Stimulated activated CD8-positive, alpha-beta memory T cell treated with anti-CD3 and anti-CD28 coated beads, Interleukin-7, amount 100 ng/mL, for 4 hours (primary cell): ENCODE measurements at regions not wholly inside any gene's neighbourhood (a gene's known extent, or its start where the extent isn't known, plus 50 kb on each side); places are given as distances from the start of the nearest gene placed in this dataset.
"Not testable (repeated sequence)": the region's sequence is repeated elsewhere in the genome, so short reads cannot be mapped to it uniquely, and the experiment has no call there.

Experiments
- DNase-seq, 2 donors: peaks; one replicate each; pipeline ENCODE4 v3.0.0-alpha.2; 2020; ENCODE audit warnings: low read depth in 2 of 2

DNA sequence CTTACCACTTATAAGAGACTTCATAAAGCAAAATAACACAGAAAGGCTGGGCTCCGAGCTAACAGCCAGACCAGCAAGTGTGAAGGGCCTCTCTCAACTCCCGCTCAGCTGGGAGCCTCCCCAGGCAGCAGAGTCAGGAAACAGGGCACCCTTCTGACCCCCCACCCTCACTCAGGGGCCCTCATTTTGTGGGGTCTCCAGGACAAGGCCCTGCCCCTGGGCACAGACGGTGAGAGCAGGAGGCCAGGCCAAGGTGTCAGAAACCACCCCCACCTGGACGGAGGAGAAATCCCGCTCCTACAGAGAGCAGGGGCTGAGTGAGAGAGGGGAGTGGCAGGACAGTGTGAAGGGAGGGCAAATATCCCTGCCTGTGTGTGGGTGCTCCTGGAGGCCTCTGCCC, 135.8 kb upstream of the FOXD4L5 start:
- DNase-seq = no peak

DNA sequence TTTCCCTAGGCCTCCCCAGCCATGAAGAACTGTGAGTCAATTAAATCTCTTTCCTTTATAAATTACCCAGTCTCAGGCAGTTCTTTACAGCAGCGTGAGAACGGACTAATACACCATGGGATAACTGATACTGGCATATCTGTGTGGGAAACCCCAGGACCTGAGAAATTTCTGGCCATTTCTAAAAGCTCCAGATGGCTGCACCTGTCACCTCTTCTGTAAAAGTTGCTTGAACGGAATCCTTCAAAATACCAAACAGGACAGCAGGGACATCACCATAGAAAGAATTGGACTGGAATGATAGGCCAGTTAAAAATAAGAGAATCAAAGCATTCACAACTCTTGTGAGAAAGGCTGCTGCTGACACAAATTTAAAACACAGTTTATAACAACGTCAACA, 134.0 kb upstream of the FOXD4L5 start:
- DNase-seq = not testable (repeated sequence)

DNA sequence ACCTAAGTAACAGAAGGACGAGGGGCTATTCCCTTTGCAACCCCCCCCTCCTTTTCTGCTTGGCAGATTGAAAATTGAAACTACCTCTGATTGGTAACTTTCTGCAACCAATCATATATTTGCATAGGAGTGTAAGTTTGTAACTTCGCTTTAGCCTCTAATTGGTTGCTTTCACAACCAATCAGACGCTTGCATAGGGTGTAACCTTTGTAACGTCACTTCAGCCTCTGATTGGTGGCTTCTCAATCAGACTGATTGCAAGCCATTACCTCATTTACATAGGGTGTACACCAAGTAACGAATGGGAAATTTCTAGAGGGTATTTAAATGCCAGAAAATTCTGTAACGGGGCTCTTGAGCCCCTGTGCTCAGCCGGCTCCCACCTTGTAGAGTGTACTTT, 131.9 kb upstream of the FOXD4L5 start:
- not testable (repeated sequence) for DNase-seq

DNA sequence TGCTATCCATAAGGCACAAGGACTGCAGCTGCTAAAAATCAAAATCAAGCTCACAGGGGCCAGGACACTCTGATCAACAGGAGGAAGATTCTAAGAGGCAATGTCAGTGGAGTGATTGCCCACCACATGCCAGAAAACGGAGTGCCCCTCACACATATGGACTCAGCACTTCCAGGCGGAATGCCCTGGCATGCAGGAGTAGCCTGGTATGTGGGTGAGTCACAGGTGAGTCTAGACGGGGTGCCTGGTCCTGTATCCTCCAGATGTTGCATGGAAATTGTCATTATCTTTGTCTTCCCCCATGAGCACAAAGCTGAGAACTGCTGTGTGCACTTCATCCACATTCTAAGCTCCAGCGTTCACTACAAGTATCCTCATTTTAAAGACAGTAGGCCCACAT, 129.2 kb upstream of the FOXD4L5 start:
- not testable (repeated sequence) for DNase-seq

DNA sequence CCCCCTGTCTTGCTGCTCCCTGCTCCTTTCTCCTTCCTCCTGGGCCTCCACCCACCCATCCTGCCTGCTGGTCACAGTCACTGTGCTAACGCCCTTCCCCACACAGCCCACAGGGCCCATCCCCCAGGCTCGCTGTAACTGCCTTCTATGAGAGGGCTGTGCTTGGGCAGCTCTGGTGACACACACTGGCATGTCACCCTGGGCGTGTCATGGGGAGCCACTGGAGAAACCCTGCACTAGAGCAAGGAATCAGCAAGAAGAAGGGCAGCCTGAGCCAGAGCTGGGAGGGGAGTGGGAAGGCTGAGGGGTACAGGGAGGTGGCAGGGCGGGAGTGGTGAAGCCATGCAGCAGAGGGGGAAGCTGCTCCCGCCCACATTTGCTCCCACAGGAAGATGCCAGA, 128.4 kb upstream of the FOXD4L5 start:
- DNase-seq = not testable (repeated sequence)

DNA sequence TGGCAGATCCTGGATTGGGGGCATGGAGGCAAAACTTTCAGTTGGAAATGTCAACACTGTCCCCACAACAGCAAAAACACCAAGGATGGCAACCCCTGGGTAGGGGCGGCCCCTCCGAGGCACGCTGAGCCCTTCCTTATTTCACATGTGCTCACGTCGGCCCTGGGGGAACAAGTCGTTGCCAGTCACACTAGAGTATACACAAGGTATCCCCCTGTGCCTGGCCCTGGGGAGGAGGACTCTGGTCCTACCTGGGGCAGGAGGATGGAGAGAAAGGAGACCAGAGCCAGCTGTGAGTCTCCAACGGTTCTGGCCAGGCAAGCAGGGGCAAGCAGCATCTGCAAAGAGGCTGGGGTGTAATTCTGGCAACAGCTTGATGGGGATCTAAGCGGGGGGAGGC, 126.9 kb upstream of the FOXD4L5 start:
- DNase-seq = no peak

DNA sequence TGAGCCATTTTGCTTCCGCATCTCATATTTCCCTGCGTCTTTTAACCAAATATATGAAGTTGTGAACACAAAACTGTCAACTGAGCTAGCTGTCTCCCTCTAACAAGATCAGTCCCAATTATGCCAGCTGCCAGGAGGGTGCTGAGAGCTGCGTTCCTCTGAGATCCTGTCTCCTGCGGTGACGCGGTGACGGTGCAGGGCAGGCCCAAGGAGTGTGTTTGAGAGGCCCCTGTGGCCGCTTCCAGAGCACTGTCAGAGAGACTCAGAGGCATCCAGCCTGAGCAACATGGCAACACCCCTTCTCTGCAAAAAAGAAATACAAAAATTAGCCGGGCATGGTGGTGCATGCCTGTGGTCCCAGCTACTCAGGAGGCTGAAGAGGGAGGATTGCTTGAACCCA, 126.3 kb upstream of the FOXD4L5 start:
- DNase-seq = no peak

DNA sequence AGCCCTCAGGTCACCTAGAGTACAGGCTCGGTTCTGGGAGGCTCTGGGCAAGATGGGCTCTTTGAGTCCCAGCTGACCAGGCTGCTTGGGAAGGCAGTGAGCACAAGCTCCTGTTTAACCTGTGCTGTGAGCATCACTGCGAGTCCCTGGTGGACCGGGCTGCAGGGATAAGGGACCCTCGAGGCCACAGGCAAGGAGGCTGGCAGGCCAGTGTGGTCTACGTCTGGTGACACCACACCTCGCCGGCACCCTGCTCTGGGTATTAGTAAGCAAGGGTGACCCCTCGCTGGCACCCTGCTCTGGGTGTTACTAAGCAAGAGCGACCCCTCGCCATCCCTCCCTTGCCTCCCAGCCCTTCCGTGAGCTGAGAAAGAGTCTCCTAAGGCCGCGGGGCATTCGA, 125.9 kb upstream of the FOXD4L5 start:
- DNase-seq = no peak

DNA sequence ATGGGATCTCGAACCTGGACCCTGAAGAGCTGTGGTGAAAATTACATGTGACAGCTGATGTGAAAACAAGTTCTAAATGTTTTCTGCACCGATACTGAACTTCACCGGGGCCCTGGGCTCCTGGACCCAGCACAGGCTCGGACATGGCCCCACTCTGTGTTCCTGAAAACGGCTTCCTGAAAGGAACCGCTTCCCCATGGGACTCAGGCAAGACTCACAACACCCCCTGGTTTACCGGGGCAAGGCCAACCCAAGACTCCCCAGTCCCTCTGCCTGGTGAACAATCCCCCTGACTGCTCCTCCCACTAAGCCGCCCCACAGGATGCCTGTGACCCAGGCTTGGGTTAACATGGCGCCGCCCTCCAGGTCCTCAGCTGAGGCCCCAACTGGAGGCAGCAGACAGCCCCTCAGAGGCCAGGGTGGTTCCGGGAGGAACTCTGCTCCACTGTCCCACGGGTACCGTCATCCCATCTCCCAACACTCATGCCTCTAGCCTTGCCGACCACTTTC, 124.5 kb upstream of the FOXD4L5 start:
- DNase-seq = no peak

DNA sequence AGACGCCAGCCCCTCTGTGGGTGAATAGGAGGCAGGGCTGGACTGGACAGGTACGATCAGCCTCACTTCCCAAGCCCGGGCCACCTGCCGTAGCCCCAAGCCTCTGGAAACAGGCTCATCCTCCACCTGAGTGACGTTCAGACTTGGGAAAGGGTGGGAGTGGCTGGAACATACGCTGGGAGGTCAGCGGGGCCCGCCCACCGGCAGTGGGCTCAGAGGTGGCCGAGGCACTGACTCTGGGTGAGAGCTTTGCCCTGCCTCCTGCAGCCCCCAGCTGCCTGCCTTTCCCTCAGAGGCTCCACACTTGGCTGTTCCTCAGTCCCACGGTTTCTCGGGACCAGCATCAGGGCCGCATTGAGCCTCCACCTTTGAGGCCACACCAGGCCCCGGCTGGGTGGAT, 123.8 kb upstream of the FOXD4L5 start:
- DNase-seq = not testable (repeated sequence)

DNA sequence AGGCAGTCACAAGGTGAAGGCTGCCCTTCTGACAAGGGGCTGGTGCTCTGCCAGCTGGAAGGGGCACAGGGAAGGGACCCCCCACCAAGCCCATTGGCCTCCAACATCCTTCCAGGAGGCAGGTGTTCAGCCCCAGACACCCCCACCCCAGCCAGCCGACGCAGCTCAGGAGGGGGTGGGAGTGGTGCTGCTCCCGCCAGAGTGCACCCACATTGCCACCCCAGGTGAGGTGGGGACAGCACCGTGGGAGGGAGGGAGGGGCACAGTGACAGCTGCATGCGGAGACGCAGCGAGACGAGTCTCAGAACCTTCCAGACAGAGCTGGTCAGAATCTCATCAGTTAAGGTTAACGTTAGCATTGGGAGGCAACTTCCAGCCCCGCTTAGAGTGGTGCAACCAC, 121.6 kb upstream of the FOXD4L5 start:
- DNase-seq = not testable (repeated sequence)

DNA sequence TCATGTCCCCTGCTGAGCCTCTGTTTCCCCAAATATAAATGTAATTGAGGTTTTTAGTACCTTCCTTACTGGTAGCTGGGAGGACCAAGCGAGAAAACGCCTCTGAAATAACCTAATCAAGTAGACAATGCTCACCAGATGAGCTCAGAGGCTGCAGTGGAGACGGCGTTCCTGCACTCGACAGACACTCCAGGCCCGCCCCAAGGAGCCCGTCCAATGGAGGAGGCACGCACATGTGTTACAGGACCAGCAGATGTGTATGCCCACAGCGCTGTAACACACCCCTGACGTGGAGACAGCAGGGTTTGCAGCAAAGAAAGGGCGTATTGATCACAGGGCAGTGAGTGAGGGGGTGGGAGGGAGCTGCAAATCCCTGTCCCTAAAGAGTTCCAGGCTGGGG, 120.8 kb upstream of the FOXD4L5 start:
- not testable (repeated sequence) for DNase-seq

DNA sequence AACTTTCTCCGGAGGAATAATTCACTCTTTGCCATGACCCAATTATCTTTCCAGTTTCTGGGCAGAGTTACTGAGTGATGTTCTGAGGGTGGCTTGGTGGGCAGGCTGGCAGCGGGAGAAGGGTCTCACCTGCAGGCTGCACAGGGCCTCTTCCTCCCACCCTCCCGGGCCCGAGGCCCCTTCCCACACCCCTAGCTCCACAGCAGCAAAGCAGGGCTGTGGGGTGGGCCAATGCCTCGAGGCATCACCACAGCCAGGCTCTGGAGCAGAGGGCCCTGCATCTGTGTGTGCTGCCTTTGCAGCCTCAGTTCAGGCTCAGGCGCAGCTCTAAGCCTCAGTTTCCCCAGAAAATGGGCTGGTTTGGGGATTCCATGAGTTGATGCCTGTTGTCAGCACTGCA, 120.2 kb upstream of the FOXD4L5 start:
- DNase-seq = no peak

DNA sequence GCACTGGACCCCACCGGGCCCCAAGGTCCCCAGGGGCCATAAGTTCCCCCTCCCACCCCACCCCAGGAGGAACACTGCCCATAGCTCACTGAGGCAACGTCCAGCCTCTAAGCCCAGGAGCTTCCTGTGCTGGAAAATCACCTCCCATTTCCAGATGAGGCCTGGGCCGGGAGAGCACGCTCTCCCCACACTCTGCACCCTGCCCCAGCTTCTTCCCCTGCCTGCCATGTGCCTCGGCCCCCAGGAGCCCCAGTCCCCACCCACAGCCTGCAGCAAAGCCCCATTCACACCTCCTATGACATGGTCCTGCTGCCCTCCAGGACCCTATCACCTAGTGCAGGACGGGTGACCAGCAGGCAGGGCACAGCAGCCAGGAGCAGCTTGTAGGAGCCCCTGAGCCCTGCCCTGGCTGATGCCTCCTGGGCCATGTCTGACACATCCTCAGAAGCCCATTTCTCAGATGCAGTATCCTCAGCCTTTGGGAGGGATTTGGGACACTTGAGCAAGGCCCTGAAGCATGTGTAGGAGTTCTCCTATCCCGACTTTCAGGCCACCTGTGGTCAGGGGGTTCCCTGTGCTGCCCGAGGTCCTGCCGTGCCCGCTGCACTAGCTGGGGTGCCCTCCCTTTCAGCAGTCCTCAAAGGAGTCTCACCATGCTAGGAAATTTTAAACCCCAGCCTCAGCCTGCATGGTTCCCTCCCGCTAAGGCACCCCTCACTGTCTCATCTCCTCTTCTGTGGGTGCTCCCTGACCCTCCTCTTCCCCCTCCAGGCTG, 119.4 kb upstream of the FOXD4L5 start:
- DNase-seq = no peak

DNA sequence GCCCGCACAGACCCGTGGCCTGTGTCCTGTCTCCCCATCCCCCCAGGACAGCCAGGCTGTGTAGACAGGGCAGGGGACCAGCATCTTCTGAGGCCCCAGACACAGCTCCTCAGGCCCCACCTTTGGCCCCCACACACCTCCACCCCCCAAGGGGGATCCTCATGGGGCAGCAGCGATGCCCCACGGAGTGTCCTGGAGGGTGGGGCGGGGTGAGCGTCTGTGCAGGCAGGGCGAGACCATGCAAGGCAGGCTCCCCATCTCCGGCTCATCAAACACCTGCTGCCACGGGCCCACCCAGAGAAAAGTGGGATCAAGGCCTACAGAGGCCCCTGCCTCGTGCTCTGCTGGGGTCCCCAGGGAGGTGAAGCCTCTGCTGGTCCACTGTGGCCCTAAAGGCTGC, 118.7 kb upstream of the FOXD4L5 start:
- DNase-seq = no peak

DNA sequence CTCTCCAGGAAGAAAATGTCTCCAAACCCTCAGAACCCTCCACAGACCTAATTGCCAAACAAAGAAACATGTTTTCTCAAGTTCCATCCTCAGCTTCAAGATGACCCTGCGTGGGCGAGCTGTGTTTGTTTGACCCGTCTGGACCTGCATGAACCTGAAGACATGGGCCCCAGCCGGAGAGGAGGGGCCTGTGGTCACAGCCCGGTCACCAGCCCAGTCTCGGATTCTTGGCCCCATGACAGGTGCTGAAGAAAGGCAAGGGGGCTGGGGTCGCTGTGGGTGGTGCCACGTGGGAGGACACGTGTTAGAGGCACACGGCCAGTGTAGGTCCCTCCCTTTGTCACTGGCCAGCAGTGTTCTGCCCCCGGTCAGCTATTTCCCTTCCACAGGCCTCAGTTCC, 118.1 kb upstream of the FOXD4L5 start:
- DNase-seq = not testable (repeated sequence)

DNA sequence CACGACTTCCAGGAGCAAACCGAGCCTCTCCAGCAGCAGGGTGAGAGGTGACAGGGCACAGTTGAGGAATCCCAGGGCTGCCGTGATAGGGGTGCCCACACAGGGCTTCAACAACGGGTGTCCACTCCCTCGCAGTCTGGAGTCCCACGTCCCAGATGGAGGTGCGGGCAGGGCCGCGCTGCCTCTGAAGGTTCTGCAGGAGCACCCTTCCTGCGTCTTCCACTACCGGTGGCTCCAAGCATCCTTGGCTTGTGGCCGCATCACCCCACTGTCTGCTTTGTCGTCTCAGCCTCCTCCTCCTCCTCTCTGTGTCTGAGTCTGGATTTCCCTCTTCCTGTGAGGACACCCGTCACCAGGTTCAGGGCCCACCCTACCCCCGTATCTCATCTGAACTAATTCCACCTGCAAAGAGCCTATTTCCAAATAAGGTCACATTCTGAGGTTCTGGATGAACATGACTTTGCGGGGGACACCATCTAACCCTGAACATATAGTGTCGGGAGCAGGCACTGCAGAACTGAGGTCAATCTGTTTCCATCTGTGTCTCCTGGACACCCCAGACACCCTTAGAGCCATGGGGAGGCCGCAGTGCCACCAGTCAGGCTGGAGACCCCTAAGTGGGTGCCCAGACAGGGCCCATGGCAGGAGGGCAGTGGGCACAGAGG, 117.3 kb upstream of the FOXD4L5 start:
- DNase-seq = not testable (repeated sequence)

DNA sequence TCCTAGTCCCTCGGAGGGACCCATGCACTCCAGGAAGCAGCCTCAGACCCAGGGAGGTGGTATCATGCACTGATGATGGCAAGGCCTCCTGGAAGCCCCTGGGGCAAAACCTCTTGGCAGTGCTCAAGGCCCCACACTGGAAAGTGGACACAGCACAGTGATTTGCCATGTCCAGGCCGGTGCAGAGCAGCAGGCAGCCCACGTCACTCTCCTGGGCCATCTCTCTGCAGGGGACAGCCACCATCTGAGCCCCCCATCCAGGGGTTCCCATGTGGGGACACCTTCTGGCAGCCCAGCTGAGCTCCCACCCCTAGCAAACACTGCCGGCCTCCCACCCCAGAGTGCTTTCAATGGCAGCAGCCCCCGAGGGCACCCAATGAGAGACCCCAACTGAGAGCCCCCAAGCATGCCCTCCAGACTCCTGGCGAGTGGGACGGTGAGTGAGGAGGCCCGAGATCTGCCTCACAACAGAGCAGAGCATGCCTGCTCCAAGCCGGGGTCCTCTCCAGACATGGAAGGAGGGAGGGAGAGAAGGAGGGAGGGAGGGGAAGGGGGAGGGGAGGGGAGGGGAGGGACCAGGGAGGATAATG, 116.5 kb upstream of the FOXD4L5 start:
- DNase-seq = not testable (repeated sequence)

DNA sequence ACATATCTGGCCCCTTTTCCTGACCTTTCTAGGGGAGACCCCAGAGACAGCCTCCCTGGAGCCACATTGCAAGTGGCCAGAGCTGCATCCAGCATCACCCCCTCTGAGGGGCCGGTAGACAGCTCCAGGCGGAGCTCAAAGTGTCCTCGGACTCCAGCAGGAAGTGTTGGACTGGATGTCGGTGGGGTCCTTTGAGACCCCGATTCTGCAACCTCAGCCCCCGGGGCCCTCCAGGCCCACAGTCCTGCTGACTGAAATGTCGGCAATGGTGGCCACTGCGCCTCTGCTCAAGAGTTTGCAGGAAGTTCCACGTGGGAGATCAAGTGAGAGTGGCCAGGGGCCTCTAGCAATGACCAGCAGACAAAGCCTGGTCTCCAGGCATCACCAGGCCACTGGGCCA, 115.9 kb upstream of the FOXD4L5 start:
- DNase-seq = no peak

DNA sequence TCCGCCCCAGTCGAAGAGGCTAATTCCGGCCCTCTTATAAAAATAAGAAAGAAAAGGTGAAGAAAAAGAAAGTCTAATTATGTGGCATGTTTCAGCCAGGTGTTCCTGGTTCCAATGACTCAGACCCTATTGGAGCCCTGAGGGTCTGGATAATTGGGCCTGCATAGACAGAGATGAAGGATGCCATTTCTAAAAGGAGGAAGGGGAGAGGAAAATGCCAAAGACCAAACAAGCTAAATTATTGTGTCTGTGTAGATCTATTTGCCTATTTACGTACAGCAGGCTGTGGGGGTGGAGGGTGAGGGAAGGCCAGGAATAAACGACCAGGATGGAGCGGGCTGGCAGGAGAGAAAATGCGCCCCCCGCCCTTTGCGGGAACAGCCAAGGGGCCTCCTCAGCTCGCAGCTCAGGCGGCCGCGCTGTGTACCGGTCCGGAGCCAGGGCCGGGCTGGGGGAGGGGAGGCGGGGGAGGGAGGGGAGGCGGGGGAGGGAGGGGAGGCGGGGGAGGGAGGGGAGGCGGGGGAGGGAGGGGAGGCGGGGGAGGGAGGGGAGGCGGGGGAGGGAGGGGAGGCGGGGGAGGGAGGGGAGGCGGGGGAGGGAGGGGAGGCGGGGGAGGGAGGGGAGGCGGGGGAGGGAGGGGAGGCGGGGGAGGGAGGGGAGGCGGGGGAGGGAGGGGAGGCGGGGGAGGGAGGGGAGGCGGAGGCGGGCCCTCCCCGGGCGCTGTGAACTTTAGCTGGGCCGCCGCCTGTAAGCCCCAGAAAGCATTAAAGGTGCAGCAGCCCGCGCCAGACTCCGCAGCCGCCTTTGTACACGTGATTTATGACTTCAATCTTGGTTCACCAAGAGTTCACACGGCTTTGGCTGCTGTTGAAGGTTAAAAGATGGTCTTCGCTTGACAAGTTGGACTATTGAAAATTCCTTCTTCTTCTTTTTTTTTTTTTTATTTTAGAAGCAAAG, 113.0 kb upstream of the FOXD4L5 start:
- not testable (repeated sequence) for DNase-seq

DNA sequence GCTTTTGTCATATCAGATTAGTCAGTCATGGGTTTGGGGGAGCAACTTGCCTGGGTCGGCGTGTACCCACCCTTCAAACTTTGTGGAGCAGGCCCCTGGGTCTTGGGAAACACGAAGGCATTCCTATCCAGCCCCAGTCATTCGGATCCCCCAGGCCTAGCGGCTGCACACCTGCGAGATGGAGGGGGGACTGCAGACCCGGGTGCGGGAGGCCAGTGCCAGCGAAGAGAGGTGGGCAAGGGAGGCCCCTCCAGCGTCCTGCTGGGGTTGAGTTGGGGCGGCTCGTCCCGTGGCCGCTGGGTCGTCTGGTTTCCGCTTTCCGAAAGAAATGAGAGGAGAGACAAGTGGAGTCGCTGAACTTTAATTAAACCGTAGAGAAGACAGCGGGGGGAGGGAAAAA, 112.2 kb upstream of the FOXD4L5 start:
- DNase-seq = not testable (repeated sequence)

DNA sequence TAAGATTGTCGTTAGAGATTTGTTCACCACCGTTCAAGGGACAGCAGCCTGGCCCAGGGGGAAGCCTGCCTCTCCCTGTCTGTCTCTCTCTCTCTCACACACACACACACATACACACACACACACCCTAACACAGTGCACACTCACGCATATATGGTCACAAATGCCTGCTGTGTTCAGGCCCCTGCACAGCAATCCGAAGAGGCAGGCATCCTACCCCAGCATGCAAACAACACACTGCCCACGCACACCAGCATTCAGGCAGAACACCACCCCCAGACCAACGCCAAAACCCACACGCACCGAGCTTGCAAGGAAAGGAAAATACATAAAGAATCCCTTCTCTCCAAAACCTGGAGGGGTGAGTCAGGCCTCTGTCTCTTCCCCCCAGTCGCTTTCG, 111.6 kb upstream of the FOXD4L5 start:
- DNase-seq = not testable (repeated sequence)
